HG02943 (cell line): ENCODE measurements at regions not wholly inside any gene's neighbourhood (a gene's known extent, or its start where the extent isn't known, plus 50 kb on each side); places are given as distances from the start of the nearest gene placed in this dataset.
"Not testable (repeated sequence)": the region's sequence is repeated elsewhere in the genome, so short reads cannot be mapped to it uniquely, and the experiment has no call there.

ENCODE experiments used
- ATAC-seq: cut with Tn5 transposase; IDR thresholded peaks from one replicate; pipeline ENCODE4 v1.9.1; 2021; ENCODE audit warnings: mild to moderate bottlenecking, low read depth, moderate library complexity; ENCODE audit not compliant: unreplicated experiment

DNA sequence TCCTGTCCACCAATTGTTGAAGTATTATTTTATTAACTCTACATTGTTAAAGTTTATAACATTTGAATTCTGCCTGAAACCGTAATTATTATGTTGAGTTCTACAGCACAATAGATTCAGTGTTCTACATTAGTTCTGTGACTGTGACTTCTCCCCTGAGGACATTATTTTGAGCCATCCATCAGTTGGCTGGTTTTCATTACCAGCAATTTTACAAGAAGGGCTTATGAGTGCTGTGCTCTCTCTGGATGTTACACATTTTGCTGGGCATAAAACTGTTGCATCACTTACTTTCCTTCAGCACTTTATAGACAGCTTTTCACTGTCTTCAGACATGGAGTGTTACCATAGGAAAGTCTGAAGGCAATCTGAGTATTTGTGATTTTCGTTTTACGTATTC lies 118.2 kb upstream of the KITLG start:
- no peak for ATAC-seq

DNA sequence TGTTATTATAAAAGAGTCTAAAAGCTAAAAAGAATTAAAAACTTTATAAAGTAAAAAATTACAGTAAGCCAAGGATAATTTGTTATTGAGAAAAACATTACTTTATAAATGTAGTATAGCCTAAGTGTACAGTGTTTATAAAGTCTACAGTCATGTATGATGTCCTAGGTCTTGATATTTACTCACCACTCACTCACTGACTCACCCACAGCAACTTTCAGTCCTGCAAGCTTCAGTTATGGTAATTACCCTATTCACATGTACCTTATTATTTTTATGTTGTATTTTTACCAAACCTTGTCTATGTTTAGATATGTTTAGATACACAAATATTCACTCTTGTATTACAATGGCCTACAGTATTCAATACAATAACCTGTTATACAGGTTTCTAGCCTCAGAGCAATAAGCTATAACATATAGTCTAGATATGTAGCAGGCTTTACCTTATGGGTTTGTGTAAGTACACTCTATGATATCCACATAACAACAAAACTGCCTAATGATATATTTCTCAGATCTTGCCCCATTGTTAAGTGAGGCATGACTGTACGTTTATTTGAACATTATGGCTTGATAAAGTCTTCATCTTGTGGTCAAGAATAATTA lies 113.7 kb upstream of the KITLG start:
- no peak for ATAC-seq

DNA sequence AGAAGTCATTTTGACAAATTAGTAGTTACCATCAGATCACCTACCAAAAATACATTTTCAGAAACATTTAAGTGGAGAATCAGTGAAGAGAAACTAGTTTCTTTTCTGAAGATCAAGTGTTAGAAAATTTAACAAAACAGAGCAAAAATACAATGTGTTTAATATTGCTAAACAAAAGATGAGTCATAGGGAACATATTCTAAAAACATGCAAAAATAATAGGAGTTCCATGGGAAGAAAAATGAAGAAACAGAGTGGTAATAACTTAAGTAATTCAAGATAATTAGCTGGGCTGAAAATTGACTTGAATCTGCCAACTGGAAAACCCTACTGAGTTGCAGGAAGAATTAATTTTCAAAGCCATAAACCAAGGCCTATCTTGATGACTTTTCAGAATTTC lies 111.5 kb upstream of the KITLG start:
- no peak for ATAC-seq

DNA sequence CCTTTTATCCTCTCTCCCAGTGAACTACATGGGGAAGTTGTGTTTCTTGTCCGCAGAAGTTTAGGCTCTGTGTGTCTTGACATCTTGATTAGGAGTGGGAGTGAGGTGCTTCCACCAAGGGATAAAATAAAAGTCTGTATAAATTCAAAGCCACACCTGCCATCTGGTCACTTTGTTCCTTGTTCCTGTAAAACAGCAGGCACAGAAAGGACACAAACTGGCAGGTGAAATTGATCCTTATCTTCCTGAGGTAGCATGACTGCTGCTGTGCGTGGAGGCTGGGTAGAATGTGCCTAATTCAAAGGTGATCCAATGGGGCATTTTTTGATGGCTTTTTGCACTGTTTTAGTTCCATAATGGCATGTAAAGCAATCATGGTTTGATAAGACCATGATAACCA lies 104.3 kb upstream of the KITLG start:
- ATAC-seq: no peak

DNA sequence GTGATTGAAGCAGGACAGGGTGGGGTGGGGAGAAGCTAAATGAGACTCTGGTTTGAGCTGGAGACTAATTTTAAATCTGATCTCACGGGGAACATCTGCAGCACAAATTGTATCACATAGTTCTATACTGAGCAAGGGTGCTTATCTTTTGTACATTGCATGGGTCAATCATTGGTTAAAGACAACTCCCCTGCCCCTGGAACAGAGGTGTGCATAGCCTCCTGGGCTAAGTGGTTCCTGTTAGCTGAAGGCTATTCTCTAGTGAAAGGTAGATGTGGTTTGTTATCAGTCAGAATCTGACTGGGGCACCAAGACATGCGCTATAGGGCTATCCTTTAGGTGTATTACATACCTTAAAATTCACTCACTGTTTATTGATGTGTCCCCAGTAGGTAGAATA lies 103.9 kb upstream of the KITLG start:
- no peak for ATAC-seq

DNA sequence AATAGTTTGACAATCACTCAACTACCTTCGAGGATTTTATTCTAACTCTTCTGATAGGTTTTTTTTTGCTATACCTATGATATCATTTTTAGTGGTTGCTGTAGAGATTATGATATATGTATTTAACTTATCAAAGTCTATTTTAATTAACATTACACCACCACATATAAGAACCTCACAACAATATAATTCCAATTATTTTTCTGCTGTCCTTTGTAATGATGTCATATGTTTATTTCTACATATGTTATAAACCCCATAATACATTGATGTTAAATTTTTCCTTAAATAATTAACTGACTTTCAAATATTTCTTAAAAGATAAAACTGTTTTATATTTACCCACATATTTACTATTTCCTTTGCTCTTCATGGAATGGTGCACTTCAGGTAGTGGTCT lies 103.4 kb upstream of the KITLG start:
- no peak for ATAC-seq

DNA sequence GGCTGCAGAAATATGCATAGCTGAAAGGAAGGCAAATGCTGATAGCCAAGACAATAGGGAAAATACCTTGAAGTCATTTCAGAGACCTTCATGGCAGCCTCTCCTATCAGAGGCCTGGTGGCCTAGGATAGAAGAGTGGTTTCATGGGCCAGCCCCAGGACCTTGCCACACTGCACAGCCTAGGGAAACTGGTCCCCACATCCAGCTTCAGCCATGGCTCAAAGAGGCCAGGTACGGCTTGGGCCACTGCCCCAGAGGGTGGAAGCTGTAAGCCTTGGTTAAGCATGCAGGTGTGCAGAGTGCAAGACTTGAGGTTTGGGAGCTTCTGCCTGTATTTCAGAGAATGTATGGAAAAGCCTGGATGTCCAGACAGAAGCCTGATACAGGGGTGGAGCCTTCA lies 101.0 kb upstream of the KITLG start:
- ATAC-seq: no peak

DNA sequence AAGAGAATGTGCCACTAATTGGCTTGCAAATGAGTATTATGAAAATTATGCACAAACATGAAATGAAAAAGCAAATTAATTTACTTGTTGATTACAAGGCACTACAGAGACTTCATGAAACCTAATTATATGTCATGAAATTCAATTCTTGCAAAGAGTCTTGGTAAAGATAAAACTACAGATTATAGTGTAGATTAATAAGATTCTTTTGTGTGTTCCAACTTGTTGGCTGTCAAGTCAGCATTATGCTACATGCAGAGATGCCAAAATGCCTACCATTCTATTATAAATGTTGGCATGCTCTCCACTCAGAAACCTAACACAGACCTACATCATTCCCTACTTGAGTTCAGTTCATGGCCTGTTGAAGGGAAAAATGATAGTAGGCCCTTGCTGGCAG lies 97.2 kb upstream of the KITLG start:
- no peak for ATAC-seq

DNA sequence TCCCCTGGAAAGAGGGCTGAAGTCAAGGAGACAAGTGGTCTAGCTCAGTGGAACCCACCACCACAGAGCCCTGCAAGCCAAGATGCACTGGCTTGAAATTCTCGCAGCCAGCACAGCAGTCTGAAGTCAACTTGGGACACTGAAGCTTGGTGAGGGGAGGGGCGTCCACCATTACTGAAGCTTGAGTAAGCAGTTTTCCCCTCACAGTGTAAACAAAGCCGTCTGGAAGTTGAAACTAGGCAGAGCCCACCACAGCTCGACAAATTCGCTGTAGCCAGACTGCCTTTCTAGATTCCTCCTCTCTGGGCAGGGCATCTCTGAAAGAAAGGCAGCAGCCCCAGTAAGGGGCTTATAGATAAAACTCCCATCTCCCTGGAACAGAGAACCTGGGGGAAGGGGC lies 87.3 kb upstream of the KITLG start:
- not testable (repeated sequence) for ATAC-seq

DNA sequence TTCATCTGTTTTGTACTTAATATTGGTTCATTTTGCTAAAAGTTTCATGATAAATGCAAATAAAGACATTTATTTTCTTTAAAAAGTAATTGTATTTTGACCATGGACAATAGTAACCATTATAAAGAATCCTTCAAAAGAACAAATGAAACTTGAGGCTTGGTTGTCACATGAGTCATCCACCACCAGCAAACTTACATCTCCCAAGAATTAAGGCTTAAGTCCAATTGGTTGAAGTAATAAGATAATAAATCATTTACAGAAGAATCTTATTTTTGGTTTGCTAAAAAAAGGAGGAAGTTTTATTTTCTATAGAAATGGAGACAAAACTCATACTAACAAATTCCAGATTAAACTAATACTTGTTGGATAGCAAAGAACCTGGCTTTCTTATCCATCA lies 84.8 kb upstream of the KITLG start:
- ATAC-seq: no peak

DNA sequence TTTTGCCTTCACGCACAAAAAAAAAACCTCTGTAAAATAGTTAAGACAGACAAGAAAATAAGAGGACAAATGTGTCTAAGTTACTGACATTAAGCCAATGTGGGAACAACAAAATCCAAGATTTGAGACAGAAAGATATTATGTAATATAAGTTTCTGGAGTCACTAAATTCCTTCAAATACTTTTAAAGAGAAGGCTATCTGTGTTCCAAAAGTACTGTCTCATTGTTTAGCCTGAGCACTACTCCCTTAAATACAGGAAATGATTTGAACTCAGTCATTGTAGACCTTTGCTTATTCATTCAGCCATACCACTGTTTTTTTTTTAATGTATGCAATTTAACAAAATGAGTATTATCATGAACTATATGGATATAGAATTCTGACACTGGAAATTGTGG lies 82.7 kb upstream of the KITLG start:
- no peak for ATAC-seq

DNA sequence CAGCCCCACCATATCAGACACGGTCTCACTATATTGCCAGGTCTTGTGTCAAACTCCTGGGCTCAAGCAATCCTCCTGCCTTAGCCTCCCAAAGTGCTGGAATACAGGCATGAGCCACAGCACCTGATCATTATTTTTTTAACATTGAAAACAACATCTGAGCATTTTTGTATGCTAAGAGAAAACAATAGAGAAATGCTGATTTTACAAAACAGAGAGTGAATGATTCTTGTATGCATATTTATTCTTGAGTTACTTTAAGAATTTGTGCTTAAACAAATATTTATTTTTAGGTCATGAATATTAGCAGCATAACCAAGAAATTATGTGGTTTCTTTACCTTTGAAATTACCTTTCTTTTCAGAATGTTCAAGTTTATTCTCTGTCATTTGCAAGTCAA lies 81.8 kb upstream of the KITLG start:
- no peak for ATAC-seq

DNA sequence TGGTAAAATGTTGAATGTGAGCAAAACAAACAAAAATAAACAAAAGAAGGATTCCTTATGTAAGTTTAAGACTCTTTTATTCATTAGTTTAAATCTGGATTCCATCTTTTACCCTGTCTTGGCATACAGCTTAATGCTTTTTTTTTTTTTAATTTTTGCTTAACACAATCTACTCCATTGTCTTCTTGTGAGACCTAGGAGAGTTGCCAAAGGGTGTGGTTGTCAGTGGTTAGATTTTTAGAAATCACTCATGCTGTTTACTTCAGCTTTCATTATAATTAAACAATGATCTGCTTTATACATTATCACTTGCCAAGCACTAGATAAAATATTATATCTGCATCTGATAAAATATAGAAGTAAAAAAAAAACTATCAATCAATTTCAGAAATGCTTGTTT lies 77.7 kb upstream of the KITLG start:
- no peak for ATAC-seq

DNA sequence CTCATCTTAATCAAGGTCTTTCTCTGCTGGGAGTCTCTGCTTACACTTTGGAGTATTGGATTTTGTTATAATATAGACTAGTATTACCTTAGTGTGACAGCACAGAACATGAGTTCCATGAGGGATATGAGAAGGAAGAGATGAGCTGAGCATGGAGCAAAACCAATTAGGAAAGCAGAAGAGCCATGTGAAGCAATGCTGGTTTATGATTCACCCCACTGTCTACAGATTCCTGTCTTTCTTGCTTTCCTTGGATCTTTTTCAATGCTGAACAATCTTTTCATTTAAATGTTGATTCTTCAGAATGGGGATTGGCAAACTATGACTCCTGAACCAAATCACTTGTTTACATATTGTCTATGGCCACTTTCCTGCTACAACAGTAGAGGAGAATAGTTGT lies 70.4 kb upstream of the KITLG start:
- ATAC-seq: no peak

DNA sequence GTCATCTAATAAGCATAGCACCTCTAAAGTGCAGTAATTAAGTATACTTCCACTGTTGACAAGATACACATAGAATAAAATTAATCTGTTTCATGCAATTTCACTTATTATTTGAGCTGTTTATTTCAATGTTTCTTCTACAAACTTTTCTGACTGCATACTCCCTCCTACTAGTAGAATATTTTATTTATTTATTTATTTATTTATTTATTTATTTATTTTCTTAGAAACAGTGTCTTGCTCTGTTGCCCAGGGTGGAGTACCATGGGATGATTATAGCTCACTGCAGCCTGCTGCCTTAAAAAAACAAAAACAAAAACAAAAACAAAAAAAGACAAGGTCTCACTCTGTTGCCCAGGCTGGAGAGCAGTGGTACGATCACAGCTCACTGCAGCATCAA lies 68.4 kb upstream of the KITLG start:
- no peak for ATAC-seq

DNA sequence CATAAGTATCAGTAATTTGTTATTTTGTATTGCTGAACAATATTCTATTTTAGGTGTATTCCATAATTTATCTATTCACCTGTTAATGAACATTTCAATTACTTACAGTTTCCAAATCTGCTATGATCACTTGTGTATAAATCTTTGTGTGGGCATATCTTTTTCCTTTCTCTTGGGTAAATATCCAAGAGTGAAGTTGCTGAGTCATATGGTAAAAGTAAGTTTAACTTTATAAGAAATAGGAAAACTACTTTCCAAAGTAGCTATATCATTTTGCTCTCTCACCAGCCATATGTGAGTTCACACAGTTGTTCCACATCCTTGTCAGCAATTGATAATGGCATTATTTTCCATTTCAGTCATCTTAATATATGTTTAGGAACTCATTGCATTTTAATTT lies 66.6 kb upstream of the KITLG start:
- ATAC-seq: no peak

DNA sequence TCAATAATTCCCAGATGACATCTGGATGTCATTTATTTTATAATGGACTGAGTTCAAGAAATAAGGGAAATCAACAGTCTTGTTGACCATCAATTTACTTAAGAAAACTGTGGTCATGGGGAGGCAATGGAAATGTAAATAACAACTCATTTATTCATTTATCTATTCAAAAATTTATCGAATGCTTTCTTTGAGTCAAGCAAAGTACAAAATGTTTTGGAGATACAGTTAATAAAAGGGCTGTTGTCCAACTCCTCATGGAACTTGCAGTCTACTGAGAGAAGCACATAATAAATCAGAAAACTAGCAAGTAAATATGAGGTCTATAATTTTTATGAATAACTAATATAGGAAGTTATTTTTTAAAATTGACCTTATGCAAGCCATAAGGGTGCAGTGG lies 65.5 kb upstream of the KITLG start:
- ATAC-seq: no peak

DNA sequence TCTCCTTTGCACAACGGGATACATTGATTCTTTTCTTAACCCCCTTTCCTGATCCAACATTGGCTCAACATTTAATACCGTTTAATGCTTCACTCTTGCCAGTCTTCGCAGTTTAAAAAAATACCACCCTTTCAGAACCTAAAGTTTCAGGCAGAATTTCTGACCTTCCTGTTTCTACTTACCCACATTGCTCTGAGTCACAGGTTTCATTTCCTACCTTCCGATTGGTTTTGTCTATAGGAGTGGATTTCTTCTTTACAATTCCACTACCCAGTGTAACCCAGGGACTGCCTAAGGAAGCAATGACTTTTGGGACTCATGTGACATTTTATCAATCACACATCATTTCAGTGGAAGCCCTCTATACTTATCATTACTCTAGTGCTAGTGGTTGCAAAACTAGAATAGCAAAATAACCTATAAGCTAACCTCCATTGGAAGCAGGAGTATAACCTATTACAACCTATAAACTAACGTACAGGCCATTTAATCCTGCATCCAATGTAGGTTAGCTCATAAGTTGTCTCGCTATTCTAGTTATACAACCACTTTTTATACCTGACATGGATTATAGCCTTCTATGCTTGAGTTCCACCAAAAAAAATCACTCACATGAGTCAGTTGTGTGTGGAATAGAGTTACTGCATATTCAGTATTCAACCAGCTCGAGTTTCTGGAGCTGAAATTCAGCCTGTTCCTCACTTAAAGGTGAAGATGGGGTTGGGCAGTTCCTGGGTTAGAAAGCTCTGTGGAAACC lies 64.9 kb upstream of the KITLG start:
- ATAC-seq: no peak

DNA sequence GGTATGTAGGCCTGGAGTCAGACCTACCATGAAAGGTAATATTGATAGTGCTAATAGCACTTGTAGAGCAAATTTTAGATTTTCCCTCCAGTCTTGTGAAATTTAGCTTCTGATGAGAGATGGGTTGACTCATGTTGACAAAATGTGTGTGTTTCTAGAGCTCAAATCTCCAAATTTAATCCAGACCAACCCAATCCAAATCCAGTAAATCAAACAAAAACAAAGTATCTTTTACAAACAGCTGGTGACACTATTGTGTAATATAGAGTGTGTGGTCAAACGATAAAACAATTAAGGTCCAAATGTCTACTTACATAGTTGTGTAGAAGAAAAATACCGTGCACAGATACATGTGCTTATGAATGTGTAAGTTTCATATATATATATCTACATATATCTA lies 63.4 kb upstream of the KITLG start:
- ATAC-seq: no peak

DNA sequence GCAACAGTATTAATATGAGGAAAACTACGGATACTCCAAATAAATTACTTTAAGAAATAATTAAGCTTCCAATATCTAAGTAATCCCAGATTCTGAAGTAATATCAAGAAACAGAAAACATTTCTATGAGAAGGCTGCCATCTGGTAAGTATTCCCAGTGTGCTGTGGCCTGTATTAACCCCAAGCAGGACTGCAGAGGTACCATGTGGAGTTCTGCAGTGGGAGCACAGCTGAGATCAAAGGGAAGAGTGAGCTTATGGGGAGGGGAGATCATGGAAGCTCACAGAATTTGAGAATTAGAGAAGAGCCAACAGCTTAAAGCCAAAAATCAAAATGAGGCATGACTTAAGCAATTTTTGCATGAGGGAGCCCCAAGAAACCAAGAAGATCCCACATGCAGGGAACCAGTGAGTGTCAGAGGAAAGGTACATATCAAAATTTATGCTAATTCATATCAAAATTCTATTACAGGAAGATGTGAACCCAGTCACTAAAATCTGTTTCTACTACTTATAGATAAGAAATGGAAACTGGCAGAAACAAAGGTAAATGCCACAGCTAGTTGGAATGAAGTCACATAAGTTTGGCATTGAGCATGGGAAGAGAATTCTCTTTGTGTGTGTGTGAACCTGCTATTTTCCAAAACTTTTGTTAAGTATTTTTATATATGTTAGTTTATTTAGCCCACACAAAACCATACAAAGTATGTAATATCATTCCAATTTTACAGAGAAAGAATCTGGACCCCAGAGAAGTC lies 62.6 kb upstream of the KITLG start:
- no peak for ATAC-seq

DNA sequence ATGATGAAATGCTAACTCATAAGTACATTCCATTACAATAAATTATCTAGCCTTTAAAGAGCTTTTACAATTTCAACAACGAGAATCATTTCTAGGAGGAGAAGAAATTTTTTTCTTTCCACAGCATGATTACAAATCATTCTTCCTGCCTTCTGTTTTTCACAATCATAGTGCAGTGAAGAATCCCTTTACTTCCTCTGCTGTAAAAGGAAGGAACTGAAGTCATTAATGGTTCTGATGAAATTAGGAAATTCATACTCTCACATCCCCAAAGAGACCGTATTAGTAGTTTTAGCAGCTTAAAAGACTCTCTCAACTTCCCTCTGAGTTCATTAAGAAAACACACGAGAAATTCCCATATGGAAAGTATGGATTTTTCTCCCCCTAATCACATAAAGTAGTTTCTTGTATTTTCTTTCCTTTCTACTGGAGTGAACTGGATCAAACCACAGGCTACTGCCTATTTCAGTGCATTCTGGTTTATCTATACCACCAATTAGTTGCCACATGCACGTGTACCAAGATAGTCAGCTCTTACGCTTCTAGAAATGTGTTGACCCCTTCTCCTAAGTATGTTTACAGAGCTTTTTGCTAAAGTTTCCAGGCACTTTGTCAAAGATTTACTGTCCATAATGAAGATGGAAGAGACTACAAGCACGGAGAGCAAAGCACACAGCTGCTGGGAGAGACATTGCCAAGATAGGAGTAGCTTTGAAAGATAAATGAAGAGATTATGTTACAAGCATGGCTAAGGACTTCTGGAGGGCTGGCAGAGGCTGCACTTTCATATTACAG lies 58.9 kb upstream of the KITLG start:
- no peak for ATAC-seq
